AG09319 (cell line): ENCODE measurements at regions not wholly inside any gene's neighbourhood (a gene's known extent, or its start where the extent isn't known, plus 50 kb on each side); places are given as distances from the start of the nearest gene placed in this dataset.

ENCODE experiments used
- DNase-seq: peaks from one replicate; pipeline ENCODE4 v3.0.0-alpha.2; 2010; ENCODE audit warnings: low read depth; ENCODE audit errors: extremely low read depth
- CTCF ChIP-seq: IDR thresholded peaks from 2 replicates; pipeline ENCODE4 v1.5.1; 2011; ENCODE audit warnings: low read depth, mild to moderate bottlenecking, inconsistent platforms, low read length, moderate library complexity

GRCh38 chr16:87094556-87094865 lies 222.7 kb downstream of the C16orf95 start:
- no peak for DNase-seq
- no peak for TF ChIP-seq CTCF

GRCh38 chr16:87095271-87095670 lies 221.9 kb downstream of the C16orf95 start:
- TF ChIP-seq CTCF = no peak
- DNase-seq = no peak

- TF ChIP-seq CTCF = no peak
- DNase-seq = no peak
These were observed 220.4 kb downstream of the C16orf95 start for GRCh38 chr16:87096746-87097333.

- no peak for TF ChIP-seq CTCF
- no peak for DNase-seq
These were observed 218.8 kb downstream of the C16orf95 start for GRCh38 chr16:87098361-87098760.

- TF ChIP-seq CTCF = no peak
These were observed 218.0 kb downstream of the C16orf95 start for GRCh38 chr16:87098976-87099720.

GRCh38 chr16:87100306-87101058 lies 216.7 kb downstream of the C16orf95 start:
- TF ChIP-seq CTCF = no peak
- DNase-seq = no peak

More at GRCh38 chr16:87098976-87099720, 218.0 kb downstream of the C16orf95 start:
- DNase-seq = no peak

GRCh38 chr16:87101903-87102302 lies 215.3 kb downstream of the C16orf95 start:
- no peak for TF ChIP-seq CTCF
- no peak for DNase-seq
